ENCODE measurements at regions not wholly inside any gene's neighbourhood (a gene's known extent, or its start where the extent isn't known, plus 50 kb on each side); places are given as distances from the start of the nearest gene placed in this dataset.

DNA sequence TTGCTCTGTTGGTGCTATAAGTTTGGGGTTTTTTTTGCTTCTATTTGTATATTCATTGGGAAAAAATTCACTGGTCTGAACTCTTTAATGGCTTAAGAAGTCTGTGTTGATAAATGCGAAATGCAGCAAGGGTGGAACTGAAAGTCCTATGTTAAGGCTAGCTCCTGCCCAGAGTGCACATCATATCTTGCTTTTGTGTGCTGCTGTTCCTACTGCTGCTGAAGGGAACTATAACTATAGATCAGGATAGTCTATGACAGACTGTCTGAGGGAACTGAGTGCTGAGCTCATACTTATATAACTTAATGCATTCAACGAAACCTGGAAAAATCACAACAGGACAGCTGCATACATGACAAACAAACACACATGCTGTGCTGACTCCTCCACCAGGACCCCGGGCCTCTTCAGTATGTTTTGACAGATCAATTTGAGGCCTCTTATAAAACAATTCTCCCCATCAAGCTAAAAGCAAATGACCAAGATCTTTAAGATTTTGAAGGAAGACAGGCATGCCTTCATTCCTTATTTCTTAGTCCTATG lies 1031.5 kb upstream of the ADGRL2 start:
- no peak for DNase-seq (ENCODE audit: extremely low read depth, low read depth)

DNA sequence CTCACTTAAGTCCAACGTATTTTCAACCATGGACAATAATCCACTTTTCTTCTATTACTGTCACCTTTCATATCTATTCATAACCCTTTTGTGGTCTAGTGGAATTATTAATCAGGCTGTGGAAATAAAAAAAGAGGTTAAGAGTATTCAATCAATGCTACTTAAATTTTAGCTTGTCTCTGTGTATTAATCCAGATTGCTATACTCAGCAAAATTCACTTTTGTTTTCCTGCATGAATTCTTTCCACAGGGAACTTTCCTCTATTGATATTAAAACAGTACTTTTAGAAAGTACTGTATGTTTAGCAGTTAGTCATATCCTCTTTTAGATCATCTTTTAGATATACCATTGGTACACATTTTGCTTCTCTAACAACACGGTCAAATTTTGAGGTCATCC lies 1033.0 kb upstream of the ADGRL2 start:
- no peak for DNase-seq (ENCODE audit: extremely low read depth, low read depth)

- no peak for DNase-seq (ENCODE audit: extremely low read depth, low read depth)
These were observed 1041.4 kb upstream of the ADGRL2 start for GRCh38 chr1:80759354-80759753.

GRCh38 chr1:80755944-80756343 lies 1044.8 kb upstream of the ADGRL2 start:
- no peak for DNase-seq (ENCODE audit: extremely low read depth, low read depth)

- DNase-seq (ENCODE audit: extremely low read depth, low read depth) = no peak
These were observed 1049.5 kb upstream of the ADGRL2 start for GRCh38 chr1:80751204-80751603.

DNA sequence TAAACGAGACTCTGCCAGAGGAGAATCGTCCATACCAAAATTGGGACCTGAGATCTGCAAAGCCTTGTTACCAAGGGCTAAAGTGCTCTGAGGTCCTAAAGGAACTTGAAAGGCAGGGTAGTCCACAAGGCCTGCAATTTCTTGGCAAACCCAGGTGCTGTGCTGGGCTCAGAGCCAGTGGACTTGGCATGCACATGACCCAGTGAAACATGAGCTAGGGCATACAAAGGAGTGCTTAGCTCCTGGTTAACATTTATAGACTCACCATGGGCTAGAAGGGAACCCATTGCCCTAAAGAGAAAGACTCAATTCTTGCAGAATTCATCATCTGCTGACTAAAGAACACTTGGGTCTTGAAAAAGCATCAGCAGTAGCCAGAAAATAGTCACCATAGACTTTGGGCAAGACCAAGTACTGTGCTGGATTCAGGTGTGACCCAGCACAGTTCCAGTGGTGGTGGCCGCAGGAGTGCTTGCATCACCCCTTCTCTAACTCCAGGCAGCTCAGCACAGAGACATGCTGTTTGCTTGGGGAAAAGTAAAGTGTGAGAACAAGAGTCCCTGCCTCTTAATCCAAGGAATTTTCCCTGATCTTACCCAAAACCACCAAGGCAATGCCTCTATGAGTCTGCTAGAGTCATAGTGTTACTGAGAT lies 1069.4 kb upstream of the ADGRL2 start:
- no peak for DNase-seq (ENCODE audit: extremely low read depth, low read depth)

DNA sequence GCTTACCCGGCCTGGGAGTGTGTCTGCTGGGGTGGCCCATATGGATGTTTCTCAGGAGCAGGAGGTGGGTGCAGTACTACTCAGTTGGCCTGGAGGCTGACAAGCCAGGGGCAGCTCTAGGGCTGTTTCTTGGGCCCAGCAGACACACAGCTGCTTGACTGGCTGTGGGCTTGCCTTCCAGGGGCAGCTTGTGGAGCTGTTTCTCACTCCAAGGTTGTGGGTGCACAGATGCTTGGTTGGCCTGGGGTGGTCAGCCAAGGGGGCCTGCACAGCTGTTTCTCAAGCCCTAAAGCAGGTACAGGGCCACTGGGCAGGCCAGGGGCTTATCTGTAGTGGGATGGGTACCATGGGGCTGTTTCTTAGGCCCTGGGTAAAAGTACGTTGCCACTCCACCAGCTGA lies 1078.1 kb upstream of the ADGRL2 start:
- DNase-seq (ENCODE audit: extremely low read depth, low read depth) = no peak

- no peak for DNase-seq (ENCODE audit: extremely low read depth, low read depth)
These were observed 1094.2 kb upstream of the ADGRL2 start for GRCh38 chr1:80706526-80706925.

GRCh38 chr1:80678438-80678837 lies 1122.3 kb upstream of the ADGRL2 start:
- no peak for DNase-seq (ENCODE audit: extremely low read depth, low read depth)

- no peak for DNase-seq (ENCODE audit: extremely low read depth, low read depth)
These were observed 1125.3 kb upstream of the ADGRL2 start for GRCh38 chr1:80675454-80675853.

DNA sequence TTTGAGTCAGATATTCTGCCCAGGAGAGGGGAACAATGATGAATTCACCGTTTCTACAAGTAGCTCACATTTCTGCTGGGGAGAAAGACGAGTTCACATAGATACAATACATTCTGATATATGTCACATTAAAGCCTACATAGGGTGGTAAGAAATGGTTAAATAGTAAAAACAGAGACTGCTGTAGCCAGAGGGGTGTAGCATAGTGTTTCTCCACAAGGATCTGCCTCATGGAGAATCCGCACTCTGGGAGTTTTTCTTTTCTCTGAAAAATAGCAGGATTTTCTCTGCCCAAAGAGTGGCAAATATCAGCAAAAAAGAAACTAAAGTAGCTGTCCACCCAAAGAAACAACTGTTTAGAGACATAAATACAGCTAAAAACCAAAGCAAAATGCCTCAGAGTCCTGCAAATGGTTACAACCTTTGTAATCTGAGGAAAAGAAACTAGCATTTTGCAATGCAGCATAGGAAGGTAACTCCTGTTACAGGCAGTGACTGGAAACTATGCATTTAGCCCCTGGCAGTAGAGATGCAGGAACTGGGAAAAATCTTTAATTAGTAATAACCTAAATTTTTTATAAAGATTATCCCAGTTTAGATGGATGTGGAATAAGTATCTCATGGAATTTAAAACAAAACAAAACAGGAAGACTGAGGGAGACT lies 1126.7 kb upstream of the ADGRL2 start:
- no peak for DNase-seq (ENCODE audit: extremely low read depth, low read depth)

GRCh38 chr1:80668372-80668771 lies 1132.4 kb upstream of the ADGRL2 start:
- DNase-seq (ENCODE audit: extremely low read depth, low read depth) = no peak

DNA sequence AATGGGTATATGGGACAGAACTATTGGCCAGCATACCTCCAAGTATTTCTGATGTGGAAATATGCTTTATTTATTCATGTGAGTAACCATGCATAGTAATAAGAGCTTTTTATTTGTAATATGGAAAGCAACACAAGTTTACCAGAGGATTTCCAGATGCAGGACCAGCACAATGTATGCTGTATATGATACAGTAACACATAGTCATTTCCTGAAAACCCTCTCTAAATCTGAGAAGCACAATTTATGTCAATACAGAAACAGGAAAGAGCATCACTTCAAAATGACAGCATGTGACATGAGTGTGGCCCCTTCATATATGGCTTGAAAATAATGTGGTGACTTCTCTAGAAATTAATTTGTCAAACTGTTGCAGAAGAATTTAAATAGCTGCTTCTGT lies 1134.7 kb upstream of the ADGRL2 start:
- no peak for DNase-seq (ENCODE audit: extremely low read depth, low read depth)

DNA sequence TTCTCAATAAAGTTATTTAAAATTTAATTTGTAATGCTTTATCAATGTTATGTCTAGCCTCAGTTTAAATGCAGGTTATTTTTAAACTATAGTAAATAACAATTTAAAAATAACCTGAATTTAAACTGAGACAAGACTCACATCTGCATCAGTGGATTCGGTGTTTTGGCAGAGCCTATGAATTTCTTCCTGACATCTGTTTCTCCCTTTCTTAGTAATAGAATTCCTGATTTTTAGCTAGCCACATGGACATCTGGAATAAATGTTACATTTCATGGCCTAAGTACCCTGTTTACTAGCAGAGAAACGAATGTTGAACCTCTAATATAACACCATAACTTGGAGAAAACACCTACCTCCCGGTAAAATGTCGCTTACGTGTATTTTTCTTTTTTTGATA lies 1141.6 kb upstream of the ADGRL2 start:
- no peak for DNase-seq (ENCODE audit: extremely low read depth, low read depth)

DNA sequence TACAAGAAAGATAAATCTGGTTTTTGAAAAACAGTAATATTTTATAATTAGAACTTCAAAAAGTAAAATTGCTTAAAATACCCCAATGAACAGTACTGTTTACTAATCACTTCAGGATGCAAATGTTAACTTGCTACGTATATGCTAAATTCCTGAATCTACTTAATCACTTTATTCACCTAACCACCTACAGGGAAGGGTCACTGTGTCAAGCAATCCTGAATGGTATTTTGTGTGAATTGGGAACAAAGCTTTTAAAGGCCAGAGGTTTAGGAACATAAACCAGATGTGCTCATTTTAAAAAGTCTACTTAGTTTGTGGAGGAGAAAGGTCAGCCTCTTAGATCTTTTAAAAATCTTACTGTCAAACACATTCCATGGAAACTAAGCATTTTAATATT lies 1143.0 kb upstream of the ADGRL2 start:
- DNase-seq (ENCODE audit: extremely low read depth, low read depth) = no peak

DNA sequence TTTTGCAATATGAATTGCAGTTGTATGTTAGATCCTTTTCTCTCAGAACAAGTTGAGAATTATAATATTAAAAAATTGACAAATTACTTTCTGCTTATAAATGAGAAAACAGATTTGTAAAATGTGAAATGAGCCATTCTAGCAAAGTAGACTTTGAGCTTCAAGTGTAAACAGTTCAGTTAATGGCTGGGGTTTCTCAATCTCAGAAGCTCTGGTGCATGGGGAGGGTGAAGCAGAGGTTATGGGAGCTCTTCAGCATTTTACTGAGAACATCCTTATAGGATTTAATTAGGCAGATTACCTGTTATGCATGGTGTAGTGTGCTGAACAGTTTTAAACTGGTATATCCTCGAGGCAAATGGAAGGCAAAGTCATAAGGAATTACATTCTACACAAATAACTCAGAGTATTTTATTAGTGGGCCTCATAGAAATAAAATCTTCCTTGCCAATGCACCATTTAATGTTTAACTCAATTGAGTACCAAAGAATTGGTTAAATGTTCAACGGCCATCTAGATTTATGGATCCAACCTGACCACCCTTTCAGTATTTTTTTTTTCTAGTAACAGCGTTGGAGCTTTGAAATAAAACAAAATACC lies 1143.6 kb upstream of the ADGRL2 start:
- DNase-seq (ENCODE audit: extremely low read depth, low read depth) = no peak

DNA sequence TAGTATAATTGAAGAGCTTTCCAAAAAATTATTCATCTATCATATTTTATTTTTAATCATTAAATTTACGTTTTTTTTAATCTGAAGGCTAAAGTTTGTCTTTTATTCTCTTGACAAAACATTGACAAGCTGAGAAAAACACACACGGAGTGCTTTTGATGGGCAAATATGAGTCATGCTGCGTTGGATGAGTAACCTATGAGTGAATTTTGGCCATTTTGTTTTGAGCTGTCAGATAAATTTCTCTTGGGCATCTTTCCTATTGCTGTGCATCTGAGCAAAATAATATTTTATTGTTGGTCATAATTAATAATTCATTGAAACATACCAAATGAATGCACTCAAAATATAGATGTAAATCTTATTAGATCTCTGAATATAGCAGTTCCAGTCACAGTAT lies 1144.1 kb upstream of the ADGRL2 start:
- no peak for DNase-seq (ENCODE audit: extremely low read depth, low read depth)

DNA sequence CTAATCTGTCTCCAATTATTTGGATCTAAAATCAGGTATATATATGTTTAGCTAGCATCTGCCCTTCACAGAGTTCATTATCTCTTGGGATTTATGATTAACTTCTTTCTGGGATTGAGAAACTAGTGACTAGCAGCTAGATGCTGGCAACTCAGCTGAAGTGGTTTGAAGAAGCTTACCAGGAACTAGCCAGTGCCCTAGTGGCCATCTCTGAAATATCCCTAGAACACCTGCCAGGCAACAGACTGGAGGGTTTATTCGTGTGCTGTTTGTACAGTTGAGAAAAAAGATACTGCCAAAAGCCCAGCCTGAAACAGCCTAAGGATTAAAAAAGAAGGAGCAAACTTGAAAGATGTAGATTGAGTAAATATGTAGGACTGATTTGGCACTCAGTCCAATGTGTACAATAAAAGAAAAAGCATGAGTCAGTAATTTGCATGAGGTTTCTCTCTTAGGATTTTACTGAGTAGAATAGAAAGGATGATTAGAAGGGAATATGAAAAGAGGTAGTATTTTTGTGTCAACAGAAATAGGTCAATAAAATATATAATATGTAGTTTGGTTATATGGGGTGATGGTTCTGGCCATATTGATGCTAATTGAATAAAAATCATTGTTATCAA lies 1144.6 kb upstream of the ADGRL2 start:
- DNase-seq (ENCODE audit: extremely low read depth, low read depth) = no peak

DNA sequence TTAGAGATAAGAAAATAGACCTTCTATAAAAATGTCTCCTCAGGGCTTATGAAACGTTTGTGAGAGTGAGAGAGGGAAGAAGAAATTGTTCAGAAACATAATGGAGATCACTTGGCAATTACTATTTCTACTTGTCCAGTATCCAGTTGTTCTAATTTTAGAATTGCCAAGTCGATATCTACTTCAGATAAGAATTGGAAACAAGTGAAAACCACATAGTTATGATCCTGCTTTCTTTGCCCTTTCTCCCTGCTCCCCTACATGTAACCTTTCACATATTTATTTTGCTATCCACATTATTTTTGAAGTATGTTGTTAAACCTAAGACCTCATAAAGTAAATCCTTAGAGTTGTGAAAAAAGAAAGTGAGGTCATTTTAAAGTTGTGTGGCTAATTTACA lies 1154.7 kb upstream of the ADGRL2 start:
- DNase-seq (ENCODE audit: extremely low read depth, low read depth) = no peak

- DNase-seq (ENCODE audit: extremely low read depth, low read depth) = no peak
These were observed 1155.1 kb upstream of the ADGRL2 start for GRCh38 chr1:80645621-80646020.

DNA sequence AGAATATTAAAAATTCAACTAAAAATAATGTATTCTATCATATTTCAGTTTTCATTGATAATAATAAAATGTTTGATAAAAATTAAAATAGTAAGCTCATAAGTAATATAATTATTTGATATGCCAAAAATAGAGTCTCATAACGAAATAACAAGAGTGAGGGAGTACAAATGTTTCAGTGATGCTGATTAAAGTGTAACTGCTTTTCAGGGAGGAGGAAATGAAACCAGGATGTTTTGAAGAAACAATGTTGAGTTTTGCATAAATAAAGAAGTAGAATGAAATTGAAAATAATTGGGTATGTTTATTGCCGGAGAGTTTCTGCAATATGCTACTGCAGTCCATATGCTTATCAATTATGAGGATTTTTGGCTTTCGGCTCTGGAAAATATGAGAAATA lies 1159.8 kb upstream of the ADGRL2 start:
- no peak for DNase-seq (ENCODE audit: extremely low read depth, low read depth)

Data from NCI-H460 (cell line).